ENCODE measurements at regions not wholly inside any gene's neighbourhood (a gene's known extent, or its start where the extent isn't known, plus 50 kb on each side); places are given as distances from the start of the nearest gene placed in this dataset.

DNA sequence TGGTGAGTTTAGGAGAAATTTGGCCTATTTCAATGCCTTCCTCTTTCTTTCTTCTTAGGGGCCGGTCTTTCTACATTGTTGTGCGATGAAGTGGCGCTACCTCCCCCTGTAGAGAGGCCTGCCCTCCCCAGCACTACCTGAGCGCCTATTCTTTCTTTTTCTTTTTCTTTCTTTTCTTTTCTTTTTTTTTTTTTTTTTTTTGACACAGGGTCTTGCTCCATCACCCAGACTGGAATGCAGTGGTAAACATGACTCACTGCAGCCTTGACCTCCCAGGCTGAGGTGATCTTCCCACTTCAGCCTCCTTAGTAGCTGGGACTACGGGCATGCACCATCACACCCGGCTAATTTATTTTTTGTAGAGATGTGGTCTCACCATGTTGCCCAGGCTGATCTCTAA lies 136.1 kb upstream of the MAX start:
- TF ChIP-seq, protein P1, sequence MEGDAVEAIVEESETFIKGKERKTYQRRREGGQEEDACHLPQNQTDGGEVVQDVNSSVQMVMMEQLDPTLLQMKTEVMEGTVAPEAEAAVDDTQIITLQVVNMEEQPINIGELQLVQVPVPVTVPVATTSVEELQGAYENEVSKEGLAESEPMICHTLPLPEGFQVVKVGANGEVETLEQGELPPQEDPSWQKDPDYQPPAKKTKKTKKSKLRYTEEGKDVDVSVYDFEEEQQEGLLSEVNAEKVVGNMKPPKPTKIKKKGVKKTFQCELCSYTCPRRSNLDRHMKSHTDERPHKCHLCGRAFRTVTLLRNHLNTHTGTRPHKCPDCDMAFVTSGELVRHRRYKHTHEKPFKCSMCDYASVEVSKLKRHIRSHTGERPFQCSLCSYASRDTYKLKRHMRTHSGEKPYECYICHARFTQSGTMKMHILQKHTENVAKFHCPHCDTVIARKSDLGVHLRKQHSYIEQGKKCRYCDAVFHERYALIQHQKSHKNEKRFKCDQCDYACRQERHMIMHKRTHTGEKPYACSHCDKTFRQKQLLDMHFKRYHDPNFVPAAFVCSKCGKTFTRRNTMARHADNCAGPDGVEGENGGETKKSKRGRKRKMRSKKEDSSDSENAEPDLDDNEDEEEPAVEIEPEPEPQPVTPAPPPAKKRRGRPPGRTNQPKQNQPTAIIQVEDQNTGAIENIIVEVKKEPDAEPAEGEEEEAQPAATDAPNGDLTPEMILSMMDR (conservative IDR thresholded peaks at IDR 0.05; ENCODE audit: low read length), result no peak
- no peak for TF ChIP-seq EZH2phosphoT487 (IDR thresholded peaks at IDR 0.05; ENCODE audit: borderline replicate concordance)
